WERI-Rb-1 (cell line): ENCODE measurements at regions not wholly inside any gene's neighbourhood (a gene's known extent, or its start where the extent isn't known, plus 50 kb on each side); places are given as distances from the start of the nearest gene placed in this dataset.

Source experiments
- DNase-seq: peaks from one replicate; pipeline ENCODE4 v3.0.0-alpha.2; 2020
- H3K27ac ChIP-seq: fragments of 250-450 bp; sonication (Bioruptor Pico); 2 replicates; pipeline ENCODE4 v1.5.1; 2020; ENCODE audit warnings: mild to moderate bottlenecking, moderate library complexity
- H3K27me3 ChIP-seq: fragments of 250-450 bp; sonication (Bioruptor Pico); 2 replicates; pipeline ENCODE4 v1.5.1; 2021; ENCODE audit warnings: mild to moderate bottlenecking, low read depth, moderate library complexity; ENCODE audit not compliant: insufficient read depth, severe bottlenecking
- H3K36me3 ChIP-seq: fragments of 250-450 bp; sonication (Bioruptor Pico); 2 replicates; pipeline ENCODE4 v1.5.1; 2020; ENCODE audit warnings: mild to moderate bottlenecking, moderate library complexity
- H3K4me3 ChIP-seq: 2 replicates; pipeline ENCODE4 v1.5.1; 2011; ENCODE audit warnings: low read depth, mild to moderate bottlenecking, control low read depth, low read length
- H3K9me3 ChIP-seq: fragments of 250-450 bp; sonication (Bioruptor Pico); 2 replicates; pipeline ENCODE4 v1.5.1; 2021; ENCODE audit warnings: mild to moderate bottlenecking, moderate library complexity; ENCODE audit not compliant: severe bottlenecking
- TF ChIP-seq, protein P1 (sequence below): IDR thresholded peaks from 2 replicates; pipeline ENCODE4 v1.5.1; 2011; ENCODE audit warnings: low read depth, mild to moderate bottlenecking, control low read depth, inconsistent platforms, low read length

DNA sequence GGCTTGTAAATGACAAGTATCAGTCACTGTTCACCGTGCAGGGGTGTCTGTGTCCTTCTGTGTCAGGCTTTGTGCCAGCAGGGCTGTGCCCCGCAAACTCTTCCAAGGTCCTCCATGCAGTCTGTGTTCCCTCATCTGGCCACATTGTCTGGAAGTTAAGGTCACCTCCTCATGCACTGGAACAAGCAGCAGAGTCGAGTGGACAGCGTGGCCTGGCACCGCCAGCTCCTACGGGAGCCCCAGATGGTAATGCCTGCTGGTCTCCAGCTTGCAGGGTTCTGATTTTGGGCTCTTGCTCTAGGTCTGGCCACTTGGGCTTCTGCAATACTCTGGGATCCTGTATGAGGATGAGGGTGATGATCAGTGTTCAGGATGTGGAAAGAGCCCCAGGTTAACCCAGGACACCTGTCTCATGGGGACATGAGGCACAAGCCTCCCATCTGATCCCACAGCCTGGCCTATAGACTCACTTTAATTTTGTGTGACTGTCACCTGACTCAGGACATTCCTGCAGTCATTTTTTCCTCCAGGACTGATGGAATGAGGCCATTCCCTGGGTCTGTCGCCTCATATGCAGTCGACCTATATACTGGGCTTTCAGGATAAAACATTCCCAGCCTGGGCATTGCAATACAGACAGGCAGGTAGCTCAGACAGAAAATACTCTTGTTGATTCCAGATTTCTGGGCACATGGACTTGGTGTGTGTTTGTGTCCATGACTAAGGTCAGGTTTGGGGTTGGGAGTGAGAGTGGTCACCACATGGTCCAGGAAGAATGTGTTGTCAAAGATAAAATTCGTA, 106.3 kb upstream of the TOP3B start:
- Histone ChIP-seq H3K27ac (no peak overlapping the region), H3K4me3 (no peak overlapping the region), H3K9me3 (no peaks in the 10 kb centered on the region), H3K27me3 (no peaks in the 10 kb centered on the region), H3K36me3 (no peaks in the 10 kb centered on the region)
- TF ChIP-seq, protein P1, sequence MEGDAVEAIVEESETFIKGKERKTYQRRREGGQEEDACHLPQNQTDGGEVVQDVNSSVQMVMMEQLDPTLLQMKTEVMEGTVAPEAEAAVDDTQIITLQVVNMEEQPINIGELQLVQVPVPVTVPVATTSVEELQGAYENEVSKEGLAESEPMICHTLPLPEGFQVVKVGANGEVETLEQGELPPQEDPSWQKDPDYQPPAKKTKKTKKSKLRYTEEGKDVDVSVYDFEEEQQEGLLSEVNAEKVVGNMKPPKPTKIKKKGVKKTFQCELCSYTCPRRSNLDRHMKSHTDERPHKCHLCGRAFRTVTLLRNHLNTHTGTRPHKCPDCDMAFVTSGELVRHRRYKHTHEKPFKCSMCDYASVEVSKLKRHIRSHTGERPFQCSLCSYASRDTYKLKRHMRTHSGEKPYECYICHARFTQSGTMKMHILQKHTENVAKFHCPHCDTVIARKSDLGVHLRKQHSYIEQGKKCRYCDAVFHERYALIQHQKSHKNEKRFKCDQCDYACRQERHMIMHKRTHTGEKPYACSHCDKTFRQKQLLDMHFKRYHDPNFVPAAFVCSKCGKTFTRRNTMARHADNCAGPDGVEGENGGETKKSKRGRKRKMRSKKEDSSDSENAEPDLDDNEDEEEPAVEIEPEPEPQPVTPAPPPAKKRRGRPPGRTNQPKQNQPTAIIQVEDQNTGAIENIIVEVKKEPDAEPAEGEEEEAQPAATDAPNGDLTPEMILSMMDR, result no peak
- no peak for DNase-seq

DNA sequence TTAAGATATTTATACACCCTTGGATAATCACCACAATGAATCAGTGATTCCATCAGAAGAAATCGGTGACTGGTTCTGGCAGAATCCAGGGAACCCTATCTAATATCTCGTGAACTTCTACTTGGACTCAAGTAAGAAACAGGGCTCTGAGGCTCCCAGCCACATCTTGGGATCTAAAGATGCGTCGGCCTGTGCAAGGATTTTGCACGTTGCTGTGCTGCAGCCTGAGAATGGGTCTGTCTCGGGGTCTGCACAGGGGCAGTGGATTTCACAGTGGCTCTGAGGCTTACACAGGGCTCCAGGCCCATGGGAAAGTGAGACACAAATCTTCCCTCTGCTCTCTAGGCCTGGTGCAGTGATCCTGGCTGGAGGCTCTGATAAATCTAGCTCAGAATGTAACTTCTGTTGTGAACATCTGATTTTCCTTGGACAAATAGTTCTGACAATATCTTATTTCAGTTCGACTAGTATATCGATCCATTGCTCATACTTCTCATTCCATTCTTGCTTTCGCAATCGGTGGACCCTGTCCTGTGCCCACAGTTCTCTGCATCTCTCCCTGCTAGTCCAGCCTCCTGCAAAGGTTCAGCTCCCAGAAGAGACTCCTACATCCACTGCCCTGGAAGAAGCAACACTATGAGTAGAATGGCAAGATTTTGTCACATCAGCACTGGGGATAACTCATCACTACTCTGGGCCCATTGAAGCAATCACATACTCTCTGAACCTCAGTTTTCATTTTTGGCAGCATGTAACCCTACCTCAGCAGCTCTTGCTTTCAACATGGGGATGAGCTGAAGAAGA, 105.5 kb upstream of the TOP3B start:
- TF ChIP-seq, protein P1, result no peak
- DNase-seq, result no peak
- Histone ChIP-seq H3K9me3 (no peaks in the 10 kb centered on the region), H3K4me3 (no peak overlapping the region), H3K36me3 (no peaks in the 10 kb centered on the region), H3K27me3 (no peaks in the 10 kb centered on the region), H3K27ac (no peak overlapping the region)

DNA sequence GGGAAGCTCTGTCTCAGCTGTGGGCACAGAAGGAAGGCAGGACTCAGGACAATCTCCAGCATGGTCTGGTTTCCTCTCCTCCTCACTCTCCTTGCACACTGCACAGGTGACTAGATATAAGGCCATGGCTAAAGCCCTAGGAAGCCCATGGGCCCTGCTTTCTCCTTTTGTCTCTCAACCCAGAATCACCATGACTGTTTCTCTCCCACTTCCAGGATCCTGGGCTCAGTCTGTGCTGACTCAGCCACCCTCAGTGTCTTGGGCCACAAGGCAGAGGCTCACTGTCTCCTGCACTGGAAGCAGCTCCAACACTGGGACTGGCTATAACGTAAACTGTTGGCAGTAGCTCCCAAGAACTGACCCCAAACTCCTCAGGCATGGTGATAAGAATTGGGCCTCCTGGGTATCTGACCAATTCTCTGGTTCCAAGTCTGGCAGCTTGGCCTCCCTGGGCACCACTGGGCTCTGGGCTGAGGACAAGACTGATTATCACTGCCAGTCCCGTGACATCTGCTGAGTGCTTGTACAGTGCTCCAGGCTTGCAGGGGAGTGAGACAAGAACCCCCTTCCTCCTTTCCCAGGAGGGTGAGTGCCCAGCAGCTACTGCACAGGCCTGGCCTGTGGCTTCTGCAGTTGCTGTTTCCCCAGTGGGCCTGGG, 104.0 kb upstream of the TOP3B start:
- Histone ChIP-seq H3K27me3 (no peaks in the 10 kb centered on the region), H3K9me3 (no peaks in the 10 kb centered on the region), H3K36me3 (no peaks in the 10 kb centered on the region), H3K4me3 (no peak overlapping the region), H3K27ac (no peak overlapping the region)
- TF ChIP-seq, protein P1, result no peak
- no peak for DNase-seq

DNA sequence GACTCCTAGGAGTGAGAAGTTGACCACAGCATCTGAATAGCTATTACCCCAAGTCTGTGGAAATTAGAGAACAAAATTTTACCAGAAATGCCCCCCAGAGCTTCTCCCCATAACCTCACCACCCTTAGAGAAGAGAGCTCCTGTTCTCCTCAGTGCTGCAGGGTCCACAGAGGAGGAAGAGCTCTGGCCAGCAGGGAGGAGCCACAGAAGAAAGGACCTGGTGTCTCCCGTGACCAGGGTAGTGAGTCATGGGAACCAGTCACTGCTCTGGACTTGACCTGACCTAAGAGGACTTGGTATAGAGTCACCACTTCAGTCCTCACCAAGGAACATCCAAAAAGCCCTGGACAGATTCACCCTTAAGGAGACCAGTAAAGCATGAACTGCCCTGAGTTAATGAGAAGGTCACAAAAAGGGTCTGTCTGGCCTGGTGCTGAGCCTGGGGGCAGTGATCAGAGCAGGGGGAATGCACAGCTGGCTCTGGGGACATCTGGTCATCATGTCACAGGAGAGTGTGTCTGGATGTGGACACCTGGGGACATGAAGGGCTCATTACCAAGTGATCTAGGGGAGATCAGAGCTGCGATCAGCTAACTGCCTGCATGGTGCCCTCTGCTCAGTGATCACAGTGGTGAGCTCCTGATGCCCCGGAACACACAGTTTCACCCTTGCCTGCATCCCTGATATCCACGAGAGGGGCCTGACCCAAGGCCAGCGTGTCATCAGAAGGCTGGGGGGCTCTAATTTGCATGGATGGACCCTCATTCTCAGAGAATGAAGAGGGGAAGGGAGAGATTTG, 103.3 kb upstream of the TOP3B start:
- H3K4me3 ChIP-seq, result no peak overlapping the region
- no peak overlapping the region for H3K27ac ChIP-seq
- DNase-seq, result no peak
- no peaks in the 10 kb centered on the region for H3K27me3 ChIP-seq
- TF ChIP-seq, protein P1, result no peak
- H3K36me3 ChIP-seq, result no peaks in the 10 kb centered on the region
- no peaks in the 10 kb centered on the region for H3K9me3 ChIP-seq

DNA sequence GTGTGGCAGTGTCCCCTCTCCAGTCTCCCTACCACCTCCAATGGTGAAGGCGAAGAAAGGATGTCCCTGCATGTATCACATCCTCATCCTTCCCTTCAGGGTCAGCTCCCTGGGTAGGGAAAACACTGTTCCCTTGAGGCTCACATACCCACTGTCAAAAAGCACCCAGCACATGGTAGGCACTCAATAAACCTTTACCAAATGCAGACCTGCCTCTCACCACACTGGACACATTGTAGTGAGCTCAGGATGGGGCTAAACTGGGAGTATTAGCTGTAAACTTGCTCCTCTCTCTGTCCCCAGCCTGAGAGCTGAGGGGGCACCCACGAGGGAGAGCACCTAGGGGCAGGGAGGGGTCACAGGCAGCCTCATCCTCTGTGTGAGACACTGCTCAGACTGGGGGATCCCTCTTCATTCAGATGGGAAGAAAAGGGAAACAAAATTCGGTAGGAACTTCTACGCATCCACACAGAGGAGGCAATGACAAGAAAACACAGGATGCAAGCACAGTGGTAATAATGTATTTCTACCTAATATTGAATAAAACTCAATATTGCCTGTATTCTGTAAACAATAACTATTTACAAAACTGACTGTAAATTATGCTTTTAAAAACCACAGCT, 101.6 kb upstream of the TOP3B start:
- no peak for DNase-seq
- TF ChIP-seq, protein P1, result no peak
- no peak overlapping the region for H3K4me3 ChIP-seq
- H3K27me3 ChIP-seq, result no peaks in the 10 kb centered on the region
- no peak overlapping the region for H3K27ac ChIP-seq
- H3K36me3 ChIP-seq, result no peaks in the 10 kb centered on the region
- H3K9me3 ChIP-seq, result no peaks in the 10 kb centered on the region
